D721Med (cell line): ENCODE measurements at regions not wholly inside any gene's neighbourhood (a gene's known extent, or its start where the extent isn't known, plus 50 kb on each side); places are given as distances from the start of the nearest gene placed in this dataset.

Source experiments
- DNase-seq: peaks from one replicate; pipeline ENCODE4 v3.0.0; 2011; ENCODE audit warnings: low spot score; ENCODE audit not compliant: insufficient read length
- FAIRE-seq: peaks from 2 replicates; lab custom pipeline; 2011; peaks lifted over from hg19 to GRCh38; lab: Jason Lieb, UNC
- TF ChIP-seq, protein P1 (sequence below): IDR thresholded peaks from 2 replicates; pipeline ENCODE4 v1.5.1; 2012; ENCODE audit warnings: mild to moderate bottlenecking, control low read depth; ENCODE audit not compliant: insufficient read depth; ENCODE audit errors: missing control alignments

GRCh38 chr12:87676731-87677130 lies 352.5 kb downstream of the C12orf50 start:
- FAIRE-seq (no peak), DNase-seq (no peak)
- TF ChIP-seq, protein P1, sequence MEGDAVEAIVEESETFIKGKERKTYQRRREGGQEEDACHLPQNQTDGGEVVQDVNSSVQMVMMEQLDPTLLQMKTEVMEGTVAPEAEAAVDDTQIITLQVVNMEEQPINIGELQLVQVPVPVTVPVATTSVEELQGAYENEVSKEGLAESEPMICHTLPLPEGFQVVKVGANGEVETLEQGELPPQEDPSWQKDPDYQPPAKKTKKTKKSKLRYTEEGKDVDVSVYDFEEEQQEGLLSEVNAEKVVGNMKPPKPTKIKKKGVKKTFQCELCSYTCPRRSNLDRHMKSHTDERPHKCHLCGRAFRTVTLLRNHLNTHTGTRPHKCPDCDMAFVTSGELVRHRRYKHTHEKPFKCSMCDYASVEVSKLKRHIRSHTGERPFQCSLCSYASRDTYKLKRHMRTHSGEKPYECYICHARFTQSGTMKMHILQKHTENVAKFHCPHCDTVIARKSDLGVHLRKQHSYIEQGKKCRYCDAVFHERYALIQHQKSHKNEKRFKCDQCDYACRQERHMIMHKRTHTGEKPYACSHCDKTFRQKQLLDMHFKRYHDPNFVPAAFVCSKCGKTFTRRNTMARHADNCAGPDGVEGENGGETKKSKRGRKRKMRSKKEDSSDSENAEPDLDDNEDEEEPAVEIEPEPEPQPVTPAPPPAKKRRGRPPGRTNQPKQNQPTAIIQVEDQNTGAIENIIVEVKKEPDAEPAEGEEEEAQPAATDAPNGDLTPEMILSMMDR, result no peak

- DNase-seq (no peak), FAIRE-seq (no peak)
- TF ChIP-seq, protein P1, result no peak
Measured at GRCh38 chr12:87671757-87672156, 357.4 kb downstream of the C12orf50 start.

DNA sequence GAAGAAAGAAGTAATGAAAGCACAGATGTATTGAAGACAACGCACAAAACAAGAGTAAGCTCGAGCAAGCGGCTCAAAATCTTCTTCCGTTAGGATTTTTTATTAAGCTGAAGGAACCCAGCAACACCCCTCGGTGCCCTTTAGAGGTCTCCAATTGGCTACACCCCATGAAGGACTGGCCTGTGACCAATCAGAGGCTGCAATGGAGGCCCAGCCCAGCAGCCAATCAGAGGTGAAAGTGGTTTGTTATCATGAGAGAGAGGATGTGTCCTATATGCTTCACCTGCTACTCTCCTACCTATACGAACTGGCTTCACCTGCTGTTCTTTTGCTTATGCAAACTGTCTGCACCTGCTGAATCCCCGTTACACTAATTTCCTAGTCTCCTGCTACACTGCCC lies 358.8 kb downstream of the C12orf50 start:
- FAIRE-seq (no peak), DNase-seq (no peak)
- TF ChIP-seq, protein P1, result no peak

DNA sequence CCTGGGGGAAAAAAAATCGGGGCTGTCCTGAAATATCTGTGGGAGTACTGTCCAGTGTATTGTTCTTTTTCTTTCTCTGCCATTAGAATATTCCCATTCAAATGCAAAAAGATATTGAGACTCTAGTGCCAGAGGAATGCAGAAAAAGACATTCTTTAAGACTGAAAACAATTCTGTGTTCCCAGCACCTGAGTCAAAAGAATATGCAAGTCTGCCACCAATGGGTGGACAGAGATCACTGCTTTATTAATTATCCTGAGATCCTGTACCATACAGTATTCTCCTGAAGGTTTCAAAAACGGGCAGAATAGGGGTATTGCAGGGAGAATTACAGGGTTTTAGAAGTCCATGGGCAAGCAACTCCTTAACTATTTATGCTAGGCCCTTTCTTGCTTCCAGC lies 361.8 kb downstream of the C12orf50 start:
- no peak for FAIRE-seq
- TF ChIP-seq, protein P1, result peak; percentile 41
- no peak for DNase-seq

DNA sequence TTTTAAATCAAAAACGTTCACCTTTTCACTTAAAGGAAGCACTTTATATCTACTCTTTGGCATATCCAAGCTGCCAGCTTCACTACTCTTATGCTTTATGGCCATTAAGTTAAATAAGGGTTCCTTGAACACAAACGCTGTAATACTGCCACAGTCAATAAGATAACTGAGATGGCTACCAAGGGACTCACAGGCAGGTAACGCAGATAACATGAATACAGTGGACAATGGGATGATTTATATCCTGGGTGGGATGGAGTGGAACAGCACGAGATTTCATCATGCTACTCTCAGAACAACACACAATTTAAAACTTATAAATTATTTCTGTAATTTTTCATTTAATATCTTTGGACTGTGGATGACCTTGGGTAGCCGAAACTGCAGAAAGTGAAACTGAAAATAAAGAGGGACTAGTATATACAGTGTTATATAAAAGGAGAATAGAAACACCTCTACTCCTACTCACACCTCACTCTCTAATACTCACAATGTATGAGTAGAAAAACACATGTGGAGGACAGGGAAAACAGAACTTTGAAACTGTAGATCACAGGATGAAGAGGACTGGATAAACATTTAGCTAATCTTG lies 367.3 kb downstream of the C12orf50 start:
- TF ChIP-seq, protein P1, result no peak
- DNase-seq (no peak), FAIRE-seq (no peak)

- FAIRE-seq (no peak), DNase-seq (no peak)
- TF ChIP-seq, protein P1, result no peak
Measured at GRCh38 chr12:87660987-87661774, 368.0 kb downstream of the C12orf50 start.

- FAIRE-seq (no peak), DNase-seq (no peak)
- TF ChIP-seq, protein P1, result no peak
Measured at GRCh38 chr12:87660291-87660690, 368.9 kb downstream of the C12orf50 start.
